WI38 (cell line): ENCODE measurements at regions not wholly inside any gene's neighbourhood (a gene's known extent, or its start where the extent isn't known, plus 50 kb on each side); places are given as distances from the start of the nearest gene placed in this dataset.

Experiments
- H3K4me3 ChIP-seq: 2 replicates; pipeline ENCODE4 v1.5.1; 2011; ENCODE audit warnings: low read depth, mild to moderate bottlenecking, control low read depth, low read length
- CTCF ChIP-seq: IDR thresholded peaks from 2 replicates; pipeline ENCODE4 v1.5.1; 2012; ENCODE audit warnings: low read depth, mild to moderate bottlenecking, control low read depth, low read length

DNA sequence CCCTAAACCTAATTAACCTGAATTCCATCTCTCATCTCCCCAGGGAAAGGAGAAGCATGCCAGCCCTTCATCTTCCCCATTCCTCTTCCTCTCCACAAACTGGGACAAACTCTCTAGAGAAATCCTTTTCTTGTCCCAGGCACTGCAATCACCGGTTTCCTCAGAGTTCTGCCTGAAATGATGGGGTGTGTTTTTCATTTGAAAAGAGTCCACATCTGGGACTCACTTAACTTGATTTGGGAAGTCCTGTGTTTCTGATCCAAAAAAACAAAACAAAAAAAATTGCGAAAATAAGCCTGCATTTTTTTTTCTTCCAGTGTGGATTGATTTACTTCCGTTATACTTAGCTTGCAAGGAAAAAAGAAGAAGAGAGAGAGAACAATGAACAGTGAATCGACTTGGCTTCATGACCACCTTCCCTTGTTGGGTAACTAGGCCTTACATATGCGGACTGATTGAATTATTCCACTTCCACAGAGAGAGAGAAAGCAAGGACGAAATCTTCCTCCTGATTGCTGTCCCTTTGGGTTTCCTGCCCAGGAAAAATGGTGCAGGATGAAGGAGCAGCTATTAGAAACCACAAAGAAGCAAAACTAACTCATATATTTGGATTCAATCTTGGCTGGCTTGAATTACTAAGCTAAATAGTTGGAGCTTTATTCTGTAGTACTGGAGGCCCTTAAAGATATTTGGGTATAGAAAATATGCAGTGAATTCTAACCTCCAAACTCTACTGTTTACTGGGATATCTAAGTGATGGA is 506.2 kb upstream of the TBX3 start:
- TF ChIP-seq CTCF: no peak
- no peak overlapping the region for H3K4me3 ChIP-seq

- no peak for TF ChIP-seq CTCF
- H3K4me3 ChIP-seq: no peak overlapping the region
Measured at GRCh38 chr12:115185506-115185905, 501.5 kb upstream of the TBX3 start.

DNA sequence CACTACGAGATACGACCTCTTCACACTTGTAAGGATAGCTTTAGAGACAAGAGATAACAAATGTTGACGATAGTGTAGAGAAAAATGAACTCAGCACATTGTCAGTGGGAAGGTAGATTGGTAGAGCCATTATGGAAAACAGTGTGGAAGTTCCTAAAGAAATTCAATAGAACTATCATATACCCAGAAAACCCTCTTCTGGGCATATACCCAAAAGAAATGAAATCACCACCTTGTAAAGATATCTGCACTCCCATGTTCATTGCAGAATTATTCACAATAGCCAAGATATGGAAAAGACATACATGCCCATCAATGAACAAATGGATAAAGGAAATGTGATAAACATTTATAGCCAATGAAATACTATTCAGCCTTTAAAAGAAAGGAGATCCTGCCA is 499.8 kb upstream of the TBX3 start:
- H3K4me3 ChIP-seq: no peak overlapping the region
- no peak for TF ChIP-seq CTCF

DNA sequence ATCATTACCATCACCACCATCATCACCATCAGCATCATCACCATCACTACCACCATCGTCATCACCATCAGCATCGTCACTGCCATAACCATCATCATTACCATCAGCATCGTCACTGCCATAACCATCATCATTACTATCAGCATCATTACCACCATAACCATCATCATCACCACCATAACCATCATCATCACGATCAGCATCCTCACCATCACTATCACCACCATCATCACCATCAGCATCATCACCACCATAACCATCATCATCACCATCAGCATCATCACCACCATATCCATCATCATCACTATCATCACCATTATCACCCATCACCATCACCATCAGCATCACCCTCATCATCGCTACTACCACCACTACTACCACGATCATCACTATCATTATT is 493.9 kb upstream of the TBX3 start:
- no peak for TF ChIP-seq CTCF
- H3K4me3 ChIP-seq: no peak overlapping the region

DNA sequence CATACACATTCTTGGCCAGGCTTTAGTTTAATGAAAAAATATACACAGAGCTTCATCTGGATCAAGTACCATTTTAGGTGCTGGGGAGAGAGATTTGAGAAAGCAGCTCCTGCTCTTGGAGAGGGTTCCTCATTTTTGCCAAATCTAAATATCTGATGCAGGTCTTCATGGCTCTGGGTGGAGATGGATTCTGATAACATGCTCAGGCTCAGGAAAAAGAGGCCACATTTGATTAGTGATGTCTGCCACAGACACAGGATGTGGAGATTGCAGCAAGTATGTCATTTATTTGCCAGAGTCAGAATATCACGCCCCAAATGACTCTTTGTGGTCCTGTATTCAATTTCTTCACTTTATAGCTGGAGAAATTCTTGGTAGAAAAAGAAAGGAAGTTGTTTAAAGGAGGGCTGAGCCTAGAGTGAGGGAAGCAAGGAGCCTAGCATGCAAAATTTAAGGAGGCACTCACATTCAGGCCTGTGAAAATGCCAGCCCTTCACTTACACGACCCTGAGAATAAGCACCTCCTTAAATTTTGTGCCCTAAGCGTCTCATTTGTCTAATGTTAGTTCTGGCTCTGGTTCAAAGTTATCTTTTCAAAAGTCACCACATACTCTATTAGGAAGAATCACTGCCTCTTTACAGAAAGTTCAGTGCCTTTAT is 492.9 kb upstream of the TBX3 start:
- no peak overlapping the region for H3K4me3 ChIP-seq
- TF ChIP-seq CTCF: no peak

DNA sequence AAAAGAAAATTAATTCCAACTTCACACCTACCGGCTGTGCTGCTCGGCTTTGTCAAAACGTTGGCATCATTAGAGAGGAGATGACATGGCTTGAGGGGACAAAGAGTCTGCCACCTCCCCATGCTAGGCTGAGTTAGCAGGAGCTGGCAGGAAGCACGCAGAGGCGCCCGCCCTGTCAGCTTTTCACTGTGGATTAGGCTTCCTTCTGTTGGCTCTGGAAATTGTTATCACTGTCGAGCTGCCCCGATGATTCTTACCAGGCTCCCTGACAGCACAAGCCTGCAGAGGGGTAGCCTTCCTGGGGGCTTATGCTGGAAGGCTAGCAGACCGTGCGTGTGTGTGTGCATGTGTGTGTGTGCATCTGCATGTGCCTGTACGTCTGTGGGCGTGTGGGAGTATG is 490.9 kb upstream of the TBX3 start:
- TF ChIP-seq CTCF: no peak
- H3K4me3 ChIP-seq: no peak overlapping the region

GRCh38 chr12:115172521-115172920 is 488.5 kb upstream of the TBX3 start:
- no peak for TF ChIP-seq CTCF
- no peak overlapping the region for H3K4me3 ChIP-seq
